AG08395 (cell line): ENCODE measurements at regions not wholly inside any gene's neighbourhood (a gene's known extent, or its start where the extent isn't known, plus 50 kb on each side); places are given as distances from the start of the nearest gene placed in this dataset.
A peak's percentile ranks its signal among the peaks of the same experiment; 100 is the strongest.

Source experiments
- DNase-seq: peaks from one replicate; pipeline ENCODE4 v3.0.0; 2012; ENCODE audit warnings: mixed read lengths, low spot score

GRCh38 chr20:4559106-4559505 is 127.2 kb upstream of the PRNP start:
- no peak for DNase-seq

GRCh38 chr20:4556781-4557180 is 129.5 kb upstream of the PRNP start:
- DNase-seq = no peak

- DNase-seq = peak; percentile 69
Measured at GRCh38 chr20:4555188-4555890, 130.9 kb upstream of the PRNP start.

GRCh38 chr20:4554346-4554745 is 131.9 kb upstream of the PRNP start:
- DNase-seq = no peak

GRCh38 chr20:4552075-4552640 is 134.1 kb upstream of the PRNP start:
- no peak for DNase-seq

- DNase-seq = no peak
Measured at GRCh38 chr20:4550740-4551139, 135.5 kb upstream of the PRNP start.

GRCh38 chr20:4549711-4550259 is 136.5 kb upstream of the PRNP start:
- no peak for DNase-seq

GRCh38 chr20:4548552-4548951 is 137.7 kb upstream of the PRNP start:
- DNase-seq = no peak

- DNase-seq = peak; percentile 83
Measured at GRCh38 chr20:4546786-4547185, 139.5 kb upstream of the PRNP start.

- no peak for DNase-seq
Measured at GRCh38 chr20:4546342-4546741, 139.9 kb upstream of the PRNP start.

- DNase-seq = no peak
Measured at GRCh38 chr20:4545526-4545925, 140.7 kb upstream of the PRNP start.

- no peak for DNase-seq
Measured at GRCh38 chr20:4544765-4545164, 141.5 kb upstream of the PRNP start.

GRCh38 chr20:4542270-4542669 is 144.0 kb upstream of the PRNP start:
- DNase-seq = no peak

GRCh38 chr20:4534315-4534714 is 151.9 kb upstream of the PRNP start:
- no peak for DNase-seq

- no peak for DNase-seq
Measured at GRCh38 chr20:4533368-4534133, 152.7 kb upstream of the PRNP start.

- DNase-seq = no peak
Measured at GRCh38 chr20:4532772-4533171, 153.5 kb upstream of the PRNP start.

GRCh38 chr20:4524792-4525191 is 161.5 kb upstream of the PRNP start:
- no peak for DNase-seq

- DNase-seq = no peak
Measured at GRCh38 chr20:4524307-4524706, 161.9 kb upstream of the PRNP start.

GRCh38 chr20:4522310-4522709 is 163.9 kb upstream of the PRNP start:
- DNase-seq = no peak

- DNase-seq = no peak
Measured at GRCh38 chr20:4521170-4521968, 164.9 kb upstream of the PRNP start.

- DNase-seq = no peak
Measured at GRCh38 chr20:4519534-4519933, 166.7 kb upstream of the PRNP start.

GRCh38 chr20:4516876-4517275 is 169.4 kb upstream of the PRNP start:
- DNase-seq = no peak
